ENCODE measurements at regions not wholly inside any gene's neighbourhood (a gene's known extent, or its start where the extent isn't known, plus 50 kb on each side); places are given as distances from the start of the nearest gene placed in this dataset.

- 15 to 41% methylated on average over 2 of the region's 2 CpGs for WGBS, 2 donors
- intact Hi-C loops (cut with DNase I; ENCODE audit: low total_unique reads) = no loop called here
- TF ChIP-seq POLR2A (IDR thresholded peaks at IDR 0.05) = no peak
- TF ChIP-seq CTCF (IDR thresholded peaks at IDR 0.05) = no peak
- H3K4me3 ChIP-seq (ENCODE audit: low read depth, poor library complexity, severe bottlenecking) = no peak overlapping the region
- DNase-seq (ENCODE audit: low spot score in 2 of 2) = peak in 1 of 2 donors; percentile 36
Observed at GRCh38 chr5:60196385-60197113, 303.0 kb upstream of the PDE4D start.

- no peak overlapping the region for H3K4me3 ChIP-seq (ENCODE audit: low read depth, poor library complexity, severe bottlenecking)
- 81 to 85% methylated on average over 6 of the region's 6 CpGs for WGBS, 2 donors
- TF ChIP-seq CTCF (IDR thresholded peaks at IDR 0.05) (no peak), POLR2A (IDR thresholded peaks at IDR 0.05) (no peak)
- no peak for DNase-seq (ENCODE audit: low spot score in 2 of 2)
- intact Hi-C loops (cut with DNase I; ENCODE audit: low total_unique reads) = no loop called here
Observed at GRCh38 chr5:60195551-60195950, 302.0 kb upstream of the PDE4D start.

GRCh38 chr5:60195083-60195482 lies 301.6 kb upstream of the PDE4D start:
- 90 to 93% methylated on average over 1 of the region's 1 CpG for WGBS, 2 donors
- intact Hi-C loops (cut with DNase I; ENCODE audit: low total_unique reads) = no loop called here
- TF ChIP-seq CTCF (IDR thresholded peaks at IDR 0.05) (no peak), POLR2A (IDR thresholded peaks at IDR 0.05) (no peak)
- H3K4me3 ChIP-seq (ENCODE audit: low read depth, poor library complexity, severe bottlenecking) = no peak overlapping the region
- no peak for DNase-seq (ENCODE audit: low spot score in 2 of 2)

- intact Hi-C loops (cut with DNase I; ENCODE audit: low total_unique reads) = no loop called here
- 28 to 31% methylated on average over 8 of the region's 8 CpGs for WGBS, 2 donors
Observed at GRCh38 chr5:60185231-60186099, 291.9 kb upstream of the PDE4D start.

GRCh38 chr5:60184606-60185005 lies 291.1 kb upstream of the PDE4D start:
- no peak overlapping the region for H3K4me3 ChIP-seq (ENCODE audit: low read depth, poor library complexity, severe bottlenecking)
- TF ChIP-seq CTCF (IDR thresholded peaks at IDR 0.05) = no peak
- no peak for TF ChIP-seq POLR2A (IDR thresholded peaks at IDR 0.05)
- intact Hi-C loops (cut with DNase I; ENCODE audit: low total_unique reads) = no loop called here
- no peak for DNase-seq (ENCODE audit: low spot score in 2 of 2)
- WGBS, 2 donors = 50 to 52% methylated on average over 2 of the region's 2 CpGs

More at GRCh38 chr5:60185231-60186099, 291.9 kb upstream of the PDE4D start:
- TF ChIP-seq POLR2A (IDR thresholded peaks at IDR 0.05) (no peak), CTCF (IDR thresholded peaks at IDR 0.05) (no peak)
- H3K4me3 ChIP-seq (ENCODE audit: low read depth, poor library complexity, severe bottlenecking) = no peak overlapping the region
- DNase-seq (ENCODE audit: low spot score in 2 of 2) = no peak
